ENCODE measurements at regions not wholly inside any gene's neighbourhood (a gene's known extent, or its start where the extent isn't known, plus 50 kb on each side); places are given as distances from the start of the nearest gene placed in this dataset.
A peak's percentile ranks its signal among the peaks of the same experiment; 100 is the strongest.

DNA sequence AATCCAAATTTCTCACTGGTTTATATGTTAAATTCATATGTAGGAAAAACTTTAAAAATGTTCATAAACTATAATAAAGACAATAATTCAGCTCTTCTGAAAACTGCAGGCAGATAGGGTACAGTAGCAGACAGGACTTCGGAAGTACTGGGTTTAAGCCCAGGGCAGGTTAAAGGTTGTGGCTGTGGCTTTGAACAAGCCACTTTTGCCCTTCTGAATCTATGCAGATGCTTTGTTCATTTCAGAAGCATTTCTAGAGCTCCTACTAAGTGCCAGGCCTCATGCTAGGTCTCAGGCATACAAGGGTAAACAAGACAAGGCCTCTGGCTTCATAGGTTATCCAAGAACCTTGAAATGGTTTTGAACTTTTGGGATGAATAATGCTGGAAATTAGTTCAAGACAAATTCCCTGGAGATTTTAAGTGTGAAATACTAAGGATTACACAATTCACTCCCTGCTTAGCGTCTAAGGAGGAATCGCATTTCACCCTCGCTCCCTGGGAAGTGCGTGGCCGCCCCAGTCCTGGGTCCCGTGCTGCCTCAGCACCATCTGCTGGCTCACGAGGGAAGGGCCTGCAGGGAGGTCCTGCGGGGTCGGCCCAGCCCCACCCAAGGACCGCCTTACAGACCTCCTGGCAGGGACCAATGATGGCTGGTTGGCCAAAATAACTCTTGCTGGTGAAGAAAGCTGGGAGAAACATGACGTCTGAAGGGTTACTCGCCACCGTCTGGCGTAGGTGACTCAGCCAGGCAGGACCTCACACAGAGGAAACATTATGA, 67.7 kb upstream of the L3MBTL4 start:
- Histone ChIP-seq H3K27ac (no peak overlapping the region), H3K9me3 (ENCODE audit: low read depth) (no peaks in the 10 kb centered on the region), H3K4me3 (no peak overlapping the region), H3K27me3 (no peaks in the 10 kb centered on the region), H3K36me3 (no peaks in the 10 kb centered on the region), H3K4me1 (ENCODE audit: low read depth) (no peaks in the 10 kb centered on the region)
- peak; percentile 82 to 93 for DNase-seq (ENCODE audit: low read depth in 1 of 2, low spot score in 1 of 2)
- TF ChIP-seq, protein P1, sequence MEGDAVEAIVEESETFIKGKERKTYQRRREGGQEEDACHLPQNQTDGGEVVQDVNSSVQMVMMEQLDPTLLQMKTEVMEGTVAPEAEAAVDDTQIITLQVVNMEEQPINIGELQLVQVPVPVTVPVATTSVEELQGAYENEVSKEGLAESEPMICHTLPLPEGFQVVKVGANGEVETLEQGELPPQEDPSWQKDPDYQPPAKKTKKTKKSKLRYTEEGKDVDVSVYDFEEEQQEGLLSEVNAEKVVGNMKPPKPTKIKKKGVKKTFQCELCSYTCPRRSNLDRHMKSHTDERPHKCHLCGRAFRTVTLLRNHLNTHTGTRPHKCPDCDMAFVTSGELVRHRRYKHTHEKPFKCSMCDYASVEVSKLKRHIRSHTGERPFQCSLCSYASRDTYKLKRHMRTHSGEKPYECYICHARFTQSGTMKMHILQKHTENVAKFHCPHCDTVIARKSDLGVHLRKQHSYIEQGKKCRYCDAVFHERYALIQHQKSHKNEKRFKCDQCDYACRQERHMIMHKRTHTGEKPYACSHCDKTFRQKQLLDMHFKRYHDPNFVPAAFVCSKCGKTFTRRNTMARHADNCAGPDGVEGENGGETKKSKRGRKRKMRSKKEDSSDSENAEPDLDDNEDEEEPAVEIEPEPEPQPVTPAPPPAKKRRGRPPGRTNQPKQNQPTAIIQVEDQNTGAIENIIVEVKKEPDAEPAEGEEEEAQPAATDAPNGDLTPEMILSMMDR (IDR thresholded peaks at IDR 0.05; ENCODE audit: low read depth, low read length): peak; percentile 79

DNA sequence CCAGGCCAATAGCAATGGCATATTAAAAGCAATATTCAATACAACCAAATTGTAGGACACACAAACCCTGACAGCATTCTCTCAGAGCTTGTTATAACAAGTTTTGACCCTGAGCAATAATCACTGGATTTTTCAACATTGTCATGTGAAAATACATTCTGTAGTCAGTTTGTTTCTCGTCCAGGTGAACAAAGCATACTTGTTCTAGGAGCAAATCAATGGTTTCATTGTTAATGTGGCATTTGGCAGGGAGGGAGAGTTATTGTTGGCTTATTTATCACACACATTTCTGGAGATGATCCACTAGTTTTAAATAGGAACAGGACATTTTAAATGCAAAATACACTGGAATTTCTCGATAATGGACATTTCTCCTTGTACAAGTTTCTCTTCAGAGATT, 69.9 kb upstream of the L3MBTL4 start:
- Histone ChIP-seq H3K4me1 (ENCODE audit: low read depth) (no peaks in the 10 kb centered on the region), H3K36me3 (no peaks in the 10 kb centered on the region), H3K4me3 (no peak overlapping the region), H3K9me3 (ENCODE audit: low read depth) (no peaks in the 10 kb centered on the region), H3K27ac (no peak overlapping the region), H3K27me3 (no peaks in the 10 kb centered on the region)
- TF ChIP-seq, protein P1 (IDR thresholded peaks at IDR 0.05; ENCODE audit: low read depth, low read length): no peak
- DNase-seq (ENCODE audit: low read depth in 1 of 2, low spot score in 1 of 2): no peak

DNA sequence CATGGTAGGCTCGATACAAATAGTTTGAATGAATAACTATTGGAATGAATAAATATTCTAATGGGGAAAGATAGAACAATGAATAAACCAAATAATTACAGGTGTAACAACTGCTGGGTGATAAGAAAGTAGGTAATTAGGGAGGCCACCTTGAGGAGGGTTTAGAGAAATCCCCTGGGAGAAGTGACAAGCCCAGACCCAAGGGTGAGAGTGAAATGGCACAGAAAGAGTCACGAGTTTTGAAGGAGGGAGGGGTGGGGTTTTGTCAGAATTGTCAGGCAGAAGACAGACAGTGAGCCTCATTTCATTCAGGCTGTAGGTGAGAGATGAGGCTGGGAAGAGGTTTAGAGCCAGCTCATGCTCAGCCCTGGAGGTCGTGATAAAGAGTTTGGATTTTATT, 71.6 kb upstream of the L3MBTL4 start:
- no peak overlapping the region for H3K27ac ChIP-seq
- H3K27me3 ChIP-seq: no peaks in the 10 kb centered on the region
- H3K36me3 ChIP-seq: no peaks in the 10 kb centered on the region
- no peaks in the 10 kb centered on the region for H3K9me3 ChIP-seq (ENCODE audit: low read depth)
- TF ChIP-seq, protein P1 (IDR thresholded peaks at IDR 0.05; ENCODE audit: low read depth, low read length): no peak
- H3K4me1 ChIP-seq (ENCODE audit: low read depth): no peaks in the 10 kb centered on the region
- H3K4me3 ChIP-seq: no peak overlapping the region
- no peak for DNase-seq (ENCODE audit: low read depth in 1 of 2, low spot score in 1 of 2)

DNA sequence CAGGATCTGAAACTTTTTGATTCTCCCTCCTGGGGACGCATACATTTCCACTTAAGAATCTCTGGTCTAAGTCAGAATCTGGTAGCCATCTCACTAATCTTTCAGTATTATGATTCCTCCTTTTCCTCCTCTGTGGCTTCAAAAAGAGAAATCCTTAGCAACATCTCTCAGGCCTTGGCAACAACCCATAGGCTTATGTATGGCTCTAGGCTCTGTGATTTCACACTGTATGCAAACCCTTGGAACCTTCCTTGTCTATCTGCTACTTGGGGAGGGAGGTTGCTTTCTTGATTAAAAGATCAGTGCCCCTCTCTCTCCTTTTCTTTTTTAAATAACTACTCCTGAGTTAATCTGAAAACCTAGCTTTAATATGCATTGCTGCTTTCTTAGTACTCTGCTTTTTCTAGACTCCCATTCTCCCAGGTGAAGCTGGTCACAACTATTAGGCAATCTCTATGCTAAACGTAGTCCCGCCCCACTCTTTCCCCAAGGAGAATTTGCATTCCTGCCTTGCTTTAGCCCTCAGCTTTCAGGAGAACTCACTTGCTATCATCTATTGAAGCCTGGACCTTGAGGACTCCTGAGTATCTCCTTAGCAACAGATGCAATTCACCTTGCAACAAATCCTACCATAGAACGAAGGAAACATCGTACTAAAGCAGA, 72.2 kb upstream of the L3MBTL4 start:
- Histone ChIP-seq H3K4me1 (ENCODE audit: low read depth) (no peaks in the 10 kb centered on the region), H3K9me3 (ENCODE audit: low read depth) (no peaks in the 10 kb centered on the region), H3K4me3 (no peak overlapping the region), H3K27ac (no peak overlapping the region), H3K36me3 (no peaks in the 10 kb centered on the region), H3K27me3 (no peaks in the 10 kb centered on the region)
- TF ChIP-seq, protein P1 (IDR thresholded peaks at IDR 0.05; ENCODE audit: low read depth, low read length): no peak
- DNase-seq (ENCODE audit: low read depth in 1 of 2, low spot score in 1 of 2): no peak

DNA sequence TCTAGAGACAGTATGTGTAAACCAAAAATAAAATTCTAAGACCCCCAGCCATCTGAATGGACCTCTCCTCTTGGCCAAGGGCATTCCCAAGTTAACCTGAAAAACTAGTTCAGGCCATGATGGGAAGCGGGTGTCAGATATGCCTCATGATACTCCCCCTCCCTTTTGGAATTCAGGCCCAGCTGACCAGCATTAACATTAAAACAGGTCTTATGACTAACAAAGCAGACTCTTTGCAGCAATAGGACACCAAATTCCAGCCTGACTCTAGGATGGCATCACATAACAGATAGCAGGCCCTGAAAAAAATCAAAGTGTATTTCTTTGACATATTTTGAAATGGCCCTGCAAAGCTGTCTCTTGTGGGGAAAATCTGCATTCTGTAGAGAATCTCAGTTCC, 73.3 kb upstream of the L3MBTL4 start:
- DNase-seq (ENCODE audit: low read depth in 1 of 2, low spot score in 1 of 2): no peak
- Histone ChIP-seq H3K9me3 (ENCODE audit: low read depth) (no peaks in the 10 kb centered on the region), H3K4me3 (no peak overlapping the region), H3K27ac (no peak overlapping the region), H3K27me3 (no peaks in the 10 kb centered on the region), H3K4me1 (ENCODE audit: low read depth) (no peaks in the 10 kb centered on the region), H3K36me3 (no peaks in the 10 kb centered on the region)
- TF ChIP-seq, protein P1 (IDR thresholded peaks at IDR 0.05; ENCODE audit: low read depth, low read length): no peak
